GM12891 (cell line): ENCODE measurements at regions not wholly inside any gene's neighbourhood (a gene's known extent, or its start where the extent isn't known, plus 50 kb on each side); places are given as distances from the start of the nearest gene placed in this dataset.

Source experiments
- PAX5 ChIP-seq: IDR thresholded peaks from 2 replicates; pipeline ENCODE4 v1.6.1; 2011; ENCODE audit warnings: low read length, moderate library complexity, mild to moderate bottlenecking; ENCODE audit not compliant: insufficient read depth, severe bottlenecking
- POLR2A ChIP-seq: IDR thresholded peaks from 2 replicates; pipeline ENCODE4 v1.6.1; 2011; ENCODE audit warnings: low read depth, low read length, control low read depth
- POLR2AphosphoS5 ChIP-seq: IDR thresholded peaks from 2 replicates; pipeline ENCODE4 v1.6.1; 2011; ENCODE audit warnings: low read depth, low read length, control low read depth
- POU2F2 ChIP-seq: IDR thresholded peaks from 2 replicates; pipeline ENCODE4 v1.6.1; 2011; ENCODE audit warnings: low read depth, mild to moderate bottlenecking, control low read depth, low read length, moderate library complexity
- TAF1 ChIP-seq: IDR thresholded peaks from 2 replicates; pipeline ENCODE4 v1.6.1; 2011; ENCODE audit warnings: low read depth, low read length, control low read depth

GRCh38 chr5:23318166-23318565 is 189.2 kb upstream of the PRDM9 start:
- TF ChIP-seq POLR2AphosphoS5: no peak
- TF ChIP-seq POLR2A: no peak
- no peak for TF ChIP-seq PAX5
- TF ChIP-seq TAF1: no peak
- TF ChIP-seq POU2F2: no peak
